ENCODE measurements at regions not wholly inside any gene's neighbourhood (a gene's known extent, or its start where the extent isn't known, plus 50 kb on each side); places are given as distances from the start of the nearest gene placed in this dataset.

DNA sequence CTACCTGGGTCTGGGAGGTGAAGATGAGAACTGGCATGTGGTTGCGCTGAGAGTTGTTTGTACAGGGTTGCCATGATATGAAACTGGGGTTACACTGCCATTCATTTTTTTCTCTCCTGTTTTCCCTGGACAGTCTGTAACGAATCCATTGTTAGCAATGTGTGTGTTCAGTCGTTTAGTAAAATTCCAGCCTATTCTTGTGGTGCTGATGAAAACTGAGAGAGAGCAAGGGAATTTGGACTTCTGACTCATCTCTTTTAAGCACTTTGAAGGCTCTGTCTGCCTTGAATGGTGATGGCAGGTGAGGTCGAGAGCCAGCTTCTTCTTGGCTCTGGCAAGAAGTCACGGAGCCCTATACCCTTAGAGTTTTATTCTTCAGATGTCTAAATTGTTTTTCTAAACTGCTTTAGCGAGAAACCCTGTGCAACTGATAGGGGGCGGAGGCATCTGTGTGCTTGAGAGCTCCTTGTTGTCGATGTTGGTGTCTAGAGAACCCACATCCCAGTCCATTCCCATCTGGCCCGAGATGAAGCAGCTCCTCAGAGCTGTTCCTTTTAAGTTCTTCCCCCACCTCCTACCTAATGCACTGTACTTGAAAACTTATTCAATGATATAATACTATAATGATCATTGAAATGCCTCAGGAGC lies 204.4 kb downstream of the TMX1 start:
- Histone ChIP-seq H3K27ac (no peak overlapping the region), H3K4me1 (peaks cover 6 to 29% (median 10%) of the 10 kb centered on the region in 3 donors), H3K36me3 (no peaks in the 10 kb centered on the region), H3K4me3 (no peak overlapping the region), H3K9me3 (no peaks in the 10 kb centered on the region), H3K27me3 (no peaks in the 10 kb centered on the region)
- no peak for TF ChIP-seq POLR2A (IDR thresholded peaks at IDR 0.05)
- no peak for TF ChIP-seq POLR2AphosphoS5 (IDR thresholded peaks at IDR 0.05)
- no peak for TF ChIP-seq CTCF (IDR thresholded peaks at IDR 0.05)
- TF ChIP-seq EP300 (IDR thresholded peaks at IDR 0.05) = no peak
- ATAC-seq = no peak
- 69 to 87% methylated on average over 5 to 9 of the region's 9 CpGs for WGBS, 2 donors (ENCODE audit: low coverage in 1 of 2)

DNA sequence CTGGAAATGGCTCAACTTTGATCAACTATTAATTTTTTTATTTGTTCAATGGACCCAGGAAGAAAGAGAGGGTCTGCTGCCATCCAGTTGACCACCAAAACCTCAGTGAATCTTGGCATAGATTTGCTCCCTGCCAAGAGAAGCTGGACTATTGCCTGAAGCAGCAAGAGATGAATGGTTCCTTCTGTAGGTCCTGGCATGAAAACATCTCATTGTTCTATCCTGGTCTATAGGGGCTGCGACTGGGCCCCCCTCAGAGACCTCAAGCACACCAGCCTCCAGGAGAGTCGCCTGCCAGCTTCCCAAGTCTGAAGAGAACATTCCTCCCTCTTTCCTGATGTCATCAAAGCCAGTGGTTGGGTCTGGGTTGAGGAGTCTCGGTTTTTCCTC lies 204.9 kb downstream of the TMX1 start:
- no peak overlapping the region for H3K27ac ChIP-seq
- no peak overlapping the region for H3K4me3 ChIP-seq
- WGBS, 2 donors (ENCODE audit: low coverage in 1 of 2) = 100% methylated on average over 1 to 2 of the region's 3 CpGs
- no peaks in the 10 kb centered on the region for H3K9me3 ChIP-seq
- no peaks in the 10 kb centered on the region for H3K27me3 ChIP-seq
- no peaks in the 10 kb centered on the region for H3K36me3 ChIP-seq
- H3K4me1 ChIP-seq = peaks cover 6 to 29% (median 10%) of the 10 kb centered on the region in 3 donors
- no peak for ATAC-seq
- TF ChIP-seq EP300 (IDR thresholded peaks at IDR 0.05) = no peak
- TF ChIP-seq POLR2AphosphoS5 (IDR thresholded peaks at IDR 0.05) = no peak
- TF ChIP-seq POLR2A (IDR thresholded peaks at IDR 0.05) = no peak
- no peak for TF ChIP-seq CTCF (IDR thresholded peaks at IDR 0.05)

DNA sequence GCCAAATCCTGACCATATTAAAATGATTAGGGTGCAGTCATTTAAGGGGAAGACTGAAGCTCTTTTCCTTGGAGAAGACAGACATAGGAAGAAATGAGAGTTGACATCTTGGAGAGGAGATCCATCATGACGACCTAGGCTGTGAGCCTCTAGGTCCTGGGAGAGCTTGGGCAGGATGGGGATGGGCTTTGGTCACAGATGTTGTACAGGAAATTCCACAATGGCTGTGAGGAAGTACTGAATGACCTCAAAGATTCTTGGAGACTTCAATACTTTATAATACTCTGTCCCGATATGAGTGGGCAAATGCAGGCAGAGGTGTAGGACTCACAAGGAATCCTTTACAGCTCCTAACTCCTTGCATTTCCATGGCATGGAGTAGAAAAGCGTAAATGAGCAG lies 204.9 kb upstream of the FRMD6 start:
- ATAC-seq = no peak
- H3K36me3 ChIP-seq = no peaks in the 10 kb centered on the region
- WGBS, 2 donors (ENCODE audit: low coverage in 1 of 2) = 73% methylated on average over 2 of the region's 3 CpGs; no CpG with 5 or more reads in 1 of the 2 donors
- H3K4me1 ChIP-seq = peaks cover 6 to 29% (median 10%) of the 10 kb centered on the region in 3 donors
- H3K9me3 ChIP-seq = no peaks in the 10 kb centered on the region
- TF ChIP-seq CTCF (IDR thresholded peaks at IDR 0.05) = no peak
- TF ChIP-seq POLR2AphosphoS5 (IDR thresholded peaks at IDR 0.05) = no peak
- no peak for TF ChIP-seq POLR2A (IDR thresholded peaks at IDR 0.05)
- no peaks in the 10 kb centered on the region for H3K27me3 ChIP-seq
- H3K27ac ChIP-seq = no peak overlapping the region
- no peak overlapping the region for H3K4me3 ChIP-seq

DNA sequence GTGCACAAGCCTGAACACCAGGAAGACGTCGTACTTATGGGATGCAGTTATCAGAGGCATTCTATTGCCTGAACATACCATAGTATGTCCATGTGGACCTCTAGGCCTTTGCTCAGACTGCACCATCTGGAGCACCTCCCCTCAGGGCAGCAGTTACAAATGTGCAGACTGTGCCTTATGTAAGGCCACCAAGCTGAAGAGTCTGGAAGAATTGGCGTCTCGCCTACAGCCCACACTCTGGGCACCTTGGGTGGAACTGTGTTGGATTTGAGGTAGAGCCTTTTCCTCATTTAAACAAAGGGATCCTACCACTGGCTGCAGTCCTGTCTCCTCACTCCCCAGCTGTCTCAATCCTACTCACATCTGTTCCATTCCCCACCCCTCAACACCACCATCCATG lies 204.3 kb upstream of the FRMD6 start:
- Histone ChIP-seq H3K36me3 (no peaks in the 10 kb centered on the region), H3K27me3 (no peaks in the 10 kb centered on the region), H3K27ac (no peak overlapping the region), H3K4me3 (no peak overlapping the region), H3K4me1 (peaks cover 6 to 25% (median 7%) of the 10 kb centered on the region in 3 donors), H3K9me3 (no peaks in the 10 kb centered on the region)
- no peak for ATAC-seq
- WGBS, 2 donors (ENCODE audit: low coverage in 1 of 2) = no CpG with 5 or more reads among the region's 4 CpGs
- TF ChIP-seq CTCF (IDR thresholded peaks at IDR 0.05) = no peak
- no peak for TF ChIP-seq POLR2AphosphoS5 (IDR thresholded peaks at IDR 0.05)
- no peak for TF ChIP-seq POLR2A (IDR thresholded peaks at IDR 0.05)
- TF ChIP-seq EP300 (IDR thresholded peaks at IDR 0.05) = no peak
